GM19452 (cell line): ENCODE measurements at regions not wholly inside any gene's neighbourhood (a gene's known extent, or its start where the extent isn't known, plus 50 kb on each side); places are given as distances from the start of the nearest gene placed in this dataset.

ENCODE experiments used
- ATAC-seq: cut with Tn5 transposase; IDR thresholded peaks from one replicate; pipeline ENCODE4 v1.9.1; 2021; ENCODE audit not compliant: unreplicated experiment

DNA sequence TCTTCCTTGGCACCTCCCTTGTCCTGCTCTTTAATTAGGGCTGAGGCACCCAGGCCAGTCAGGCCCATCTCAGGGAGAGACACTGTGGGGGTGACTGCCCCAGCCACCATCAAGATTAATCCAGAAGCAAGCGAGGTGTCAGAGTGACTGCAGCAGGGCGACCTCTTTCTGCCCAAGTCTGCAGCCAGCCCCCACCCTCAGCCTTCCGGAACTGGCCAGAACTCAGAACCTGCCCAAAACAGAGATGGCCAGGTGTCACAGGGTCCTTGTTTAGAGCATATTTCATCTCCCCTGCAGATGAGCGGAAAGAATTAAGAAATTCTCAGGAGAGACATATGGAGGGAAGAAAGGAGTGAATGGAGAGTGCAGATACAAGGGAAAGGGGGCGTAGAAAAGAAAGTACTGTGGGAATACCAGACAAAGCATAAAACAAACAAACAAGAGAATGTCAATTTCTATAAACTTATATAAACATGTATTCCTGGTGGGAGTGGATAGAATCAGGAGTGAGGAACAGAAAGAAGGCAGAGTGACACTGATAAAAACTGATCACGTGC, 188.8 kb upstream of the NRP1 start:
- ATAC-seq = no peak

DNA sequence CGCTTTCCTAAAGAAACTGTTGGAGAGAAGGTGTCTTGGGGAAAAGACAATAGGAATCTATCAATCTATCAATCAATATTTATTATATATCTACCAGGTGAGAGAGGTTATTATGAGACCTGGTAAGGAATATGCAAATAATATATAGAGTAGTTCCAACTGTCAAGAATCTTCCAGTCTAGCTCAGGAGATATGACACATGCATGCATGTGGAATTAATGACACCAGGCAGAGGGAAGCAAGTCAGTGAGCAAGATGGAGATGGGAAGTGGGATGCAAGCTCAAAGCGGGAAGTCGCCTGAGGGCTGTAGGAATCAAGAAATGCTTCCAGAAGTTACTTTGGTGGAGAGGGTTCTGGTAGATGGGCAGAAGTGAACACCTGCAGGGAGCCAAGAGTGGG, 187.4 kb upstream of the NRP1 start:
- no peak for ATAC-seq

DNA sequence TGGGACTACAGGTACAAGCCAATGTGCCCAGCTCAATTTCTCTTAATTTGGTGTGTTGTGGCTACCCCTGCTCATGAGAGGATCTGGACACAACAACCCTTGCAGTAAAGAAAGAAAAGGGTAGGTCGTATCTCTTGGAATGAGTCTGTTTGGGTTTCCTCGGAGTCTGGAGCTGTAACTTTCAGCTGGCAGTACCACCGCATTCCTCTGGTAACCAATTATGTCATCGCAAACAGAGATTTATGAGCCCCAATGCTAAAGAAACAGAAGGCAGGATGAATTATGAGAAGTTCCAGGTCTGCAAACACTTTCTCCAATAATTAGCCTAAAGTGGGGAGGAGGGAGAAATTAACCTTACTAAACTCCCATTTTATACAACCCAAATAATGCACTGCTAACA, 186.6 kb upstream of the NRP1 start:
- no peak for ATAC-seq

DNA sequence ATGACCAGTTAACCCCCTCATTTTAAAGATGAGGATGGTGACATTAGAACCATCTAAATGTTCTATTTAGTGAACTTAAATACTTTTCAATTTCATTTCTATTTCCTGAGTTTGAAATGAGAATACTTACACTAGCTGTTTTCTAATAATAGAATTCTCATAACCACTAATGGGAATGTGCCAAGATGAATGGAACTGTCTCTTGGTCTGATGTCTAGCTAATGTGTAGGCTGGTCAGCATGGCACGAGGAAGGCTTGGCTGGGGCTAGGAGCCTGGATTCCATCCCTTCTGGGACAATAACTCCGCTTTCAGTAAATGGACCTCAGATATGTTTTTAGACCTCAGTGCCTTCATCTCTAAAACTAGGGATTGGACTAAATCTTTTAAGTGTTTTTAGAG, 185.8 kb upstream of the NRP1 start:
- ATAC-seq = no peak

DNA sequence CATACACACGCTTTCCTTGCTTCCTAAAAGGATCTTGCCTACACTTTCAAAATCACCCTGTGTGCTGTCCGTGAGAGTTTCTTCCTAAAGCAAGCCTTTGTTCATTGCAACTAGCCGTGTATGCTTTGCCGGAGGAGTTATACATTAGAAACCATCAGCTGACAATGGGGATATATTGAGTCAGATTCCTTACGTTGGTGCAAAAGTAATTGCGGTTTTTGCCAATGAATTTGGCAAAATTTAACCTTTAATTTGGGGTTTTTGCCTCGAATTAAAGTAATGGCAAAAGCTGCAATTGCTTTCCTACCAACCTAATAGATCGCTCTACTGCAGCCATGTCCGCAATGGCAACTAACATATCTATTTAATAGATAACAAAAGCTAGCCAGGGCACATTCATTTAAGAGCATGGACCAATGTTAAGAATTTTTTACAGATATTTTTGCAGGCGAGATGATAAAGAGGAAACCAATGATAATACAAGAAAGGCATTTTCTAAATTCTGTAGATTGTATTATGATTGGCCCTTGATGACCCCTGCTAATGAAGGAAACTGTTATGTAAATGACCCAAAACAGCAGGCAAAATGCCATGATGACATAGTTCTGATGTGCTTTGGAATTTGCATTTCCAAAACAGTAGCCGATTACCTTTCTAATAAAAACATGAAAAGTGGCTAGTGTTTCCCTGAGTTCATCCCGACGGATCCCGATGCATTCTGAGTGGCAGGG, 184.8 kb upstream of the NRP1 start:
- ATAC-seq = no peak

DNA sequence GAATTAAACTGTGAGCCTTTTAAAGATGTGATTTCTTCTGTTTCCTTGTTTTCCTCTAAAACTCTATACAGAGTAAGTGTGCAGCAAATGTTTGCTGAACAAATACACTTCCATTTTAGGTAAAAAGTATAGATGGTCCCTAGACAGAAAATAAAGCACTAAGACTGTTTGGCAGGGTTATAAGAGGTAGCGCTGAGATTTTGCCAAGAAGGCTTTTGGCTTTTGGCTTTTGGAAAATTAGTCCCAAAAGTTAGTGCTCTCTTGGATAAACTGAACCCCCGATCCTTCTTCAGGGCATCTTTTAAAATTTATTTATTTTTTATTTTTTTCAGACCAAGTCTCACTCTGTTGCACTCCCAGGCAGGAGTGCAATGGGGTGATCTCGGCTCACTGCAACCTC, 175.7 kb upstream of the NRP1 start:
- no peak for ATAC-seq

DNA sequence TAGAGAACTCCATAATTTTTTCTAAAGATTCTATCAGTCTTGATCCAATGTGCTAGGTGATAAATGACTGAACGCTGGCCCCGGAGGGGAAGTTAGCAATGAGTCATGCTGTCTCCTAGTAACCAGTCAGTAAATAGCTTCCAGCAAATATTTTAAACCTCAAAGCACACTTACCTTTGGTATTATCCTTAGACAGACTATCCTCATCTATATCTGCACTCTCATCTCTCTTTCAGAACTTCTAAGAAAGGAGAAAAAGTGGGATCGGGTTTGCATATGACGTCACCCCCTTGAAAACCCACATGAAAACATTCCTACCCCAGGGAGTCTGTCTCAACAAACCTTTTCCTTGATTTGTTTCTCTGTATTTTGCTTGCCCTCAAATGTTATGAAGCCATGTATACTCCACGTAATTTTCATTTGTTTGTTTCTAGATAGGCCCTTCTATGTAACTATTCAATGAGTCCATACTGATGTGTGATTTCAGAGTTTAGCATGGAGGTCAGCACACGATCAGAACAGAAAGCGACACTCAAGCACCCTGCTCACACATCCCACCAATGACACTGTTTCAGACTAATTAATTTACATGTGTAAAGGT, 174.9 kb upstream of the NRP1 start:
- ATAC-seq = peak; percentile 73

DNA sequence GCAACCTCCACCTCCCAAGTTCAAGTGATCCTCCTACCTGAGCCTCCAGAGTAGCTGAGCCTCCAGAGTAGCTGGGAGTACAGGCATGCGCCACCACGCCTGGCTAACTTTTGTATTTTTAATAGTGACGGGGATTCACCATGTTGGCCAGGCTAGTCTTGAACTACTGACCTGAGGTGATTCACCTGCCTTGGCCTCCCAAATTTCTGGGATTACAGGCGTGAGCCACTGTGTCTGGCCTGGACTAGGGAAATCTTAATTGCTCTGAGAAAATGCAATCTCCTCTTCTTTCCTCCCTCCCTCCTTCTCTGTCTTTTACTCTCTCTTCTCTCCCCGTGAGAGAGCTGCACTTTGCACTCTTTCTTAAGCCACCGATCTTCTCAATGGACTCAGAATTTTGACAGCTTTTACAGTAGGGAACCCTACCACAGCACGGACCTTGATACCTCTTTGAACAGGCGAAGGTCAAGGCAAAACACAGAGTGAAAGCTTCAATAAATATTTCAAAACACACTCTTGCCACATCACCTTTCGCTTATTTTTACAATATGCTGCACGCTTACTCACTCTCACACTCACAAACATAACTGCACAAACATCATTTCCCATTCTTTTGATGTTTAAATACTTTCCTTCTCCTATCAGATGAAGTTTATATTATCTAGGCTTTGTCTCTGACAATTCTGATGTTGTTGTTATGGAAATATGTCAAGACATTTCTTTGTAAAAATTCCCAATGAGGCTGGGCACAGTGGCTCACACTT, 173.4 kb upstream of the NRP1 start:
- no peak for ATAC-seq

DNA sequence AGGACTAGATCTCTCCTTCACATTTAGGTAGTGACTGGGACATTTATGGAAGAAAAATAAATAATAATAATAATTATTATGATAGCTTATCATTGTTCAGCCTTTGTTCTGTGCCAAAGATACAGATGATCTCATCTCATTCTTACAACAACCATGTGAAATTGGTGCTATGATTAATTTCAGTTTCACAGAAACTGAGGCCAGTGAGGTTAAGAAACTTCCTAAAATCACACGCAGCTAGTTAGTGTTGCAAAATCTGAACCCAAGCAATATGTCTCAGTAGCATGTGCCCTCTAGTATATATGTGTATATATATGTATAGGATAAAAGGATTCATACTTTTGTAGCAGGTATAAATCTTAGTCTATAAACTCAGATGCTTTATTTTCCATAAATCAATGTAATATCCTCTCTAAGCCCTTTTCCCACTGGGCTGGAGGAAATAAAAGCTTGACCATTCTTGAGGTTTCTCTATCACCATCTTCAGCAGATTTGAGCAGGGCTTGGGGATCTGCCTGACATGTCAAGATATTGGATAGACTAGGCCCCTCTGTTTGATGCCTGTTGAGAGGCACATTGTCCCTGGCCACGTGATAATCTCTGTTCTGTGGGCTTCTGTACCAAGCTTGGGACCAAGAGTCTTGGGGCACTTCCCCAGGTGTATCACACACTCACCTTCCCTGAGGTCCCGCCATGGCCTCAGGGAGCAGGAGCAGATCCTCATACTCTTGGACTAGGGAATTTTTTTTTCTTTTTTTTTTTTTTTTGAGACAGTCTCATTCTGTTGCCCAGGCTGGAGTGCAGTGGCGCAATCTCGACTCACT, 172.6 kb upstream of the NRP1 start:
- ATAC-seq = peak; percentile 81

DNA sequence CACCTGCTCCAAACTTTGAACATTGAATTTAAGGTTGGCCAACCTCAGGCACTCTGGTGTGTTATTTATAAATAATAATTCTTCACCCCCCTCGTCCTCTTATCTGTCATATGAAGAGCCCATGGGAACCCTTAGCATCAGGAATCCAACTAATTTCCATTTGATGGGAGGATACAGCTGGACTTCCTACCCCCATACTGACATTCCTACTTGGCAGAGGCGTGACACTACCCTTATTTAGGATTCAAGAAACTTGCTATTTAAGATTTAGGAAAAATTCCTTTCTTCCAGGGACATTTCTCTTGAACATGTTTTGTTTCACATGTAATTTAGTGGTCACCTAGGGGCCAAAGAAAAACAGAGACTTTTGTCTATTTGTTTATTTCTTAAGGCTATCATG, 171.9 kb upstream of the NRP1 start:
- no peak for ATAC-seq

DNA sequence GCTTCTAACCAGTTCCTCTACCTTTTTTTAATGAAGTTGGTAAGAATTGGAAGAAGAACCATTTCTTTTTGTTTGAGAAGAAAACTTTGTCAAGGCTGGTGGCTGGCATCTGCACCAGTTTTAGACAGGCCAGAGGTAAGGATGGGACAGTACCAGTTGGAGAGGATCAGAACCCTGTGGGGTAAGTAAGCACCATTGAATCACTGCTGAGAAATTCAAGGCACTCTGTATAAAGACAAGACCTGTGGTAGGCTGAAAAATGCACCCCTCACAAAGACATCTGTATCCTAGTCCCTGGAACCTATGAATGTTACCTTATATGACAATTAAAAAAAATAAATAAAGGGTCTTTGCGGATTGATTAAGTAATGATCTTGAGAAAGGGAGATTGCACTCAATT, 166.7 kb upstream of the NRP1 start:
- no peak for ATAC-seq

DNA sequence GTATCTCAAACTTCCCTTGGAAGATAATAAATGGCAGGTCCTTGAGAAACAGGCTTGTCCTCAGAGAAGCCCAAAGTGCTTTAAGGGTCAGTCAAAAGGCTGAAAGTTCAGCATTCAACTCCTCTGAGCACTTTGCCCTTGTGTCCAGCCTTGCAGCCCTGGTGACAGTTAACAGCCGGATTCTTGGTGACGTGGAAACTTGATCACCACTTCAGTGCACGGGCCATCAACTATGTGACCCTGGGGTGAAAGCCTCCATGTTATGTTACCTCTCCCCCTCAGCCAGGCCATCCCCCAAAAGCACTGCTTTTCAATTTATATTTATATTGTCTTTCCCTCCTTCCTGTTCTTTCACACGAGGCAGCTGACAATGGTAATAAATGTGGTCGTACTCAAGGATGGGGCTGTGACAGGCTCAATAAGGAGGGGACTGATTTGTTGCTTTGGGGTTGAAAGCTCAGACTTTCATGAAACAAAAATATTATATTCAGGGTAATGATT, 164.0 kb upstream of the NRP1 start:
- no peak for ATAC-seq

DNA sequence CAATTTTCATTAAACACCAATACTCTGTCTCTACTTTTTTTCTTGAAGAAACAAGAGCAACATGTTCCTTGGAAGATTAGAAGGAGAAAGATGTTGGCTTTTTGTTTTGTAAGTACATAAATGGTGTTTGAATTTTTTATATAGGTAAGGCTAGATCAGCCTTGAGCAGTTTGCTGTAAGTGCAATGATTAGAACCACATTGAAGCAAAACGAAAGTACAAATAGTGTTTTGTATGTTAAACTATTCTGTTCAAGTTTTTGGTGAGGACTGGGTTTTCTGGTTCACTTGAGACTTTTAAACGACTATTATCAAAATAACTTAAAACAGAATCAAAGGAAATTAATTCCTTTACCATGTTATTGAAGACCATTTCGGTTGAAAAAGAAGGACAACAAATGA, 162.9 kb upstream of the NRP1 start:
- ATAC-seq = no peak

DNA sequence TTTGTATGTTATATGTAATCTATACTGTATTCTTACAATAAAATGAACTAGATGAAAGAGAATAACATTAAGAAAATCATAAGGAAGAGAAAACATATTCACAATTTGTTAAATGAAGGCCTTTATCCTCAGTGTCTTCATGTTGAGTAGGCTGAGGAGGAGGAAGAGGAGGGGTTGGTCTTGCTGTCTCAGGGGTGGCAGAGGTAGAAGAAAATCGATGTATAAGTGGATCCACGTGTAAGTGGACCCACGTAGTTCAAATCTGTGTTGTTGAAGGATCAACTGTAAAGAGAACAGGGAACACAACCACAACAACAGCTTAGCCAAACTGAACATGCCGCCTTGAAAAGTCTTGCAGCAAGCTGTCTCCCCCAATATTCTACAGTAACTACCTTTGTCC, 161.6 kb upstream of the NRP1 start:
- no peak for ATAC-seq

DNA sequence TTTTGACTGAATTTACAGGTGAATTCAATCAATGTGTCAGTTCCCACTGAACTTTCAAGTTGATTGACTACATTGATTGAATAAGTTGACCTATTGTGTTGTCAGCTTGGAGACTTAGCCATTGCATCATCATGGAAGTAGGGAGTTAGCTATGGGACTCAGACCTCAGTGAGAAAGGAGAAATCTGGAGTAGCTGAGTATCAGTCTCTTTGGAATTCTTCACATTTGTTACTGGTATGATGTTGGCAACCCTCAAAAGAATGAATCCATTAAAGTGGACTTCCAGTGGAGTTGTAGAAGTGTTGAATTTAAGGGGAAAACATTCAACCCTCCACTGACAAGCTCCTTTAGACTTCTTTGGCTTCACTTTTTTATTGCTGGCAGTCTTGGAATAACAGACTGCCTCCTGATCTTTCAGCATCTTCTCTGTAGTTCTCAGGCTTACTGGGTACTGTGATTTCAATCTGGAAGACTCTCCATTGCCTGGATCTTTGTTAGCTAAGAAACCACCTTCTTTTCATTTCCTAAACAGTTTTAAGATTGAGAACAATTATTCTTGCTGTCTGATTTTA, 160.3 kb upstream of the NRP1 start:
- ATAC-seq = no peak

DNA sequence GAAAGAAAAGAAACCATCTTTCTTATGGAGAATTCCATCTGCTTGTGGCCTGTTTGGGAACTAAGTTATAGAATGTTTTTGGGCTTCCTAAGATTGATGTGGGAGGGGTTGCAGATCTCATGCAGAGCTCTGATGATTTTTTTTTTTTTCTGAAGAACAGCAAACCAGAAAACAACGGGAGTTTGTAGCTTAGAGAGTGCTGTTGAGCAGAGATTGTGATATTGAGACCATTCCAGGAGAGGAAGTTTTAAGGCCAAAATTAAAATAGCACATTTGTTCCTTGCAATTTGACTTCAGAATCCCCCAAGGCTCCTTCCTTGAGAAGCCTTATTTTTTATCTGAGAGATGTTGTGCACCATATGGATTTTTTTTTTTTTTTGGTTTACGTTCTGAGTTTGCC, 159.5 kb upstream of the NRP1 start:
- no peak for ATAC-seq

DNA sequence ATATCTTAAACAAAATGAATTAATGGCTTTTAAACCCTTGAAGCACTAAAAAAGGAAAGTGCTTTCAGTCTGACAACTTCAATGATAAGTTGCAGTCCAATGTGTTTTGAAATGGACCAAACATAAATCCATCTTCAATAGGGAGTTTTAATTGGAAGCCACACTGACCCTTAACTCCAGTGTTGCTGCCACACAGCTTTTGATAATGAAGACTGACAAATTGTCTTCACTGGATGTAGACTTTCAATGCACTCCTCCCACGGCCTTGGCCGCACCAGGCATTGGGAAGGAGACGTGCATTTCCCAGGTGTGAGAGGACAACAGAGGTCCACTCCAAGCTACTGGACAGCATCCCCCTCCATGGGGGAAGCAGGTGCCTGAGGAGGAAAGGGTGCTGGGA, 159.0 kb upstream of the NRP1 start:
- ATAC-seq = no peak

DNA sequence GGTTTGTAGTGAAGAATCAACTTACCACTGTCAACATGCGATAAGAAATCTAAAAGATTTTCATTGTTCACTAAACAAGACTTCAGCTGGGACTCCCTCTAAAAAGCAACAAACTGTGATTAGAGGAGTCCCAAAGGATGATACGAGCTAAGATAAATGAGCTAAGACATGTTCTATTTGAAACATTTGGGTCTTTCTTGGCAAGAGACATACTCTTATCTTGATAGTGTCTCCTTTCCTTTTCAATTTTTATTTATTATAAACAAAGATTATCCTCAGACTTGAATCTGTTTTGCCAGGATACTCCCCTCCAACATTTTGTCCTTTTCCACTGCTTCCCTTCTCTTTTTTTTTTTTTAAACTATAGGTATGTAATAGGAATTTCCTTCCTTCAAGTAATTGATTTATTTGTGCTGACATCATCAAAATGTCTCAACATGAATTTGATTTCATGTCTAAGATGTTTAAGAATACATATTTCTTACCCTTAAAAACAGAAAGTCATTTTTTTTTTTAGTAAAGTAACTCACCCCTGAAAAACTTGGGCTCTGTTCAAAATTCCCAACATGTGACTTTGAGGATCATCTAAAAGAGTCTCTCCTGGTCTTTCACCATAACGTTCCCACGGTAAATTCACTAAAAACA, 158.4 kb upstream of the NRP1 start:
- no peak for ATAC-seq

DNA sequence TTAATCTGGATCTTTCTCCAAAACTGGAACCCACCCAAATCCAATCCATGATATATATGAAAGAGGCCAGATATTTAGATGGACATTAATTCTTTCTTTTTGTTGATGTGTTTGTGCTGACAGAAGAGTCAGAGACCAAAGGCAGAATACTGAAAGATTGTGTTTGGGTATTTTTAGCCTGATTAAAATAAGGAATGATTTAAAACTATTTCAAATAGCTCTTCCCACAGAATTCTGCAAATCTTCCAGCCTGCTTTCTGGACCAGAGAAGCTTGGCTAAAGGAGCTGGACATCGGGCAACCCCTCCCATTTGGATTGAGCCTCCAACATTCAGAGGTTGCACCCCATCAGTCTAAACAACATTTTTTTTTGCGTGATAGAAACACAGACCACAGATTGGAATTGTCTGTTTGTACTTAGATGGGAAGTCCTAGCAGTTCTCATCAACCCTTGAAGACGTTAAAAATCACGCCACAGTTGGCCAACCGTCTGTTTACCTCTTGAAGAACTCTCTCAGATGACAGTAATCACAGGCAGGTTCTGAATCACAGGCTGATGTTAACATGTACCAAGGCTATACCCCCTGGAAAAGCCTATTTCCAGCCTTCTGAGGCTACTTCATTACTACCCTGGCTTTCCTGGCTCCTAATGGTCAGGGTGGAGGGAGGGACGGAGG, 155.2 kb upstream of the NRP1 start:
- no peak for ATAC-seq
